HFF-Myc (cell line): ENCODE measurements at regions not wholly inside any gene's neighbourhood (a gene's known extent, or its start where the extent isn't known, plus 50 kb on each side); places are given as distances from the start of the nearest gene placed in this dataset.

Source experiments
- DNase-seq: peaks from one replicate; pipeline ENCODE4 v3.0.0-alpha.2; 2011; ENCODE audit warnings: low read depth; ENCODE audit errors: extremely low read depth
- H3K4me3 ChIP-seq: replicated peaks from 2 replicates; pipeline ENCODE4 v1.5.1; 2011; ENCODE audit warnings: low read depth, mild to moderate bottlenecking, control low read depth, low read length
- CTCF ChIP-seq: IDR thresholded peaks from 2 replicates; pipeline ENCODE4 v1.5.1; 2012; ENCODE audit warnings: mild to moderate bottlenecking, low read depth, low read length, control low read depth; ENCODE audit errors: missing control alignments

- no peak for TF ChIP-seq CTCF
- DNase-seq, result no peak
- H3K4me3 ChIP-seq, result no peak overlapping the region
Measured at GRCh38 chr7:142414915-142415314, 157.1 kb upstream of the PRSS58 start.

- no peak for TF ChIP-seq CTCF
- no peak for DNase-seq
- H3K4me3 ChIP-seq, result no peak overlapping the region
Measured at GRCh38 chr7:142414135-142414534, 156.3 kb upstream of the PRSS58 start.

- DNase-seq, result no peak
- no peak overlapping the region for H3K4me3 ChIP-seq
- TF ChIP-seq CTCF, result no peak
Measured at GRCh38 chr7:142413280-142414000, 155.6 kb upstream of the PRSS58 start.

- H3K4me3 ChIP-seq, result no peak overlapping the region
- DNase-seq, result peak; percentile 32
- TF ChIP-seq CTCF, result peak; percentile 82
Measured at GRCh38 chr7:142412551-142413193, 154.8 kb upstream of the PRSS58 start.

- no peak for TF ChIP-seq CTCF
- no peak overlapping the region for H3K4me3 ChIP-seq
- DNase-seq, result no peak
Measured at GRCh38 chr7:142409471-142409870, 151.6 kb upstream of the PRSS58 start.

GRCh38 chr7:142408794-142409193, 150.9 kb upstream of the PRSS58 start:
- no peak for TF ChIP-seq CTCF
- no peak overlapping the region for H3K4me3 ChIP-seq
- DNase-seq, result no peak
